SK-N-SH (cell line): ENCODE measurements at regions not wholly inside any gene's neighbourhood (a gene's known extent, or its start where the extent isn't known, plus 50 kb on each side); places are given as distances from the start of the nearest gene placed in this dataset.

Experiments used
- CTCF ChIA-PET: fragments of 300-600, 350-600 bp; formaldehyde crosslinking; extraction: SDS; loops from one replicate; lab custom pipeline; 2021; lab: Yijun Ruan, JAX
- POLR2A ChIA-PET: fragments of 350-600 bp; sonication (Branson Sonifier 250); formaldehyde crosslinking; extraction: SDS; loops from one replicate; lab custom pipeline; 2020; ENCODE audit warnings: antibody characterized with exemption, inconsistent platforms; lab: Yijun Ruan, JAX
- DNase-seq: peaks from one replicate; pipeline ENCODE4 v3.0.0; 2012
- H2AFZ ChIP-seq: fragments of 200-600 bp; sonication (generic); 2 replicates; pipeline ENCODE4 v1.8.1; 2016; ENCODE audit warnings: antibody characterized with exemption, mild to moderate bottlenecking, low read depth
- H3F3A ChIP-seq: fragments of 200-600 bp; sonication (generic); replicated peaks from 2 replicates; pipeline ENCODE3; 2016; ENCODE audit warnings: antibody characterized with exemption, mild to moderate bottlenecking; ENCODE audit not compliant: insufficient read depth
- H3K27ac ChIP-seq, 2 experiments: fragments of 200-500 bp in 1 of 2; fragments of 200-600 bp in 1 of 2; sonication (Bioruptor generic) in 1 of 2; sonication (generic), shearing (Covaris generic) in 1 of 2; 2 replicates each; pipeline versions ENCODE4 v1.5.1 to v1.6.1; 2014 to 2016; ENCODE audit warnings: low read depth in 2 of 2, inconsistent platforms in 1 of 2, low read length in 1 of 2, mild to moderate bottlenecking in 1 of 2, mixed read lengths in 1 of 2
- H3K27me3 ChIP-seq: fragments of 200-600 bp; sonication (generic), shearing (Covaris generic); 2 replicates; pipeline ENCODE4 v1.6.1; 2016; ENCODE audit warnings: mixed run types; ENCODE audit not compliant: insufficient read depth
- H3K36me3 ChIP-seq, 2 experiments: fragments of 200-500 bp in 1 of 2; fragments of 200-600 bp in 1 of 2; sonication (Bioruptor generic) in 1 of 2; sonication (generic) in 1 of 2; replicated peaks in 1 of 2; 2 replicates each; pipeline versions ENCODE3 to v1.5.1; 2014 to 2016; ENCODE audit warnings: low read length in 1 of 2, mild to moderate bottlenecking in 1 of 2; ENCODE audit not compliant: insufficient read depth in 2 of 2, control insufficient read depth in 1 of 2
- H3K4me1 ChIP-seq, 2 experiments: fragments of 200-500 bp in 1 of 2; fragments of 200-600 bp in 1 of 2; sonication (Bioruptor generic) in 1 of 2; sonication (generic), shearing (Covaris generic) in 1 of 2; 2 replicates each; pipeline versions ENCODE4 v1.5.1 to v1.6.1; 2014 to 2016; ENCODE audit warnings: low read depth in 1 of 2, low read length in 1 of 2, mixed run types in 1 of 2; ENCODE audit not compliant: insufficient read depth in 2 of 2, control insufficient read depth in 1 of 2
- H3K4me2 ChIP-seq: fragments of 200-600 bp; sonication (generic), shearing (Covaris generic); 2 replicates; pipeline ENCODE4 v1.6.1; 2017; ENCODE audit warnings: mixed run types
- H3K4me3 ChIP-seq, 2 experiments: fragments of 200-500 bp in 1 of 2; fragments of 200-600 bp in 1 of 2; sonication (Bioruptor generic) in 1 of 2; sonication (generic), shearing (Covaris generic) in 1 of 2; 2 replicates each; pipeline versions ENCODE4 v1.5.1 to v1.8.1; 2014 to 2016; ENCODE audit warnings: low read depth in 2 of 2, inconsistent platforms in 1 of 2, low read length in 1 of 2, mild to moderate bottlenecking in 1 of 2, mixed read lengths in 1 of 2, moderate library complexity in 1 of 2
- H3K79me2 ChIP-seq: fragments of 200-600 bp; sonication (generic); 2 replicates; pipeline ENCODE4 v1.8.1; 2017; ENCODE audit warnings: mild to moderate bottlenecking; ENCODE audit not compliant: insufficient read depth
- H3K9ac ChIP-seq: fragments of 200-600 bp; sonication (generic); 2 replicates; pipeline ENCODE4 v1.6.1; 2017; ENCODE audit warnings: mixed run types
- H3K9me2 ChIP-seq: fragments of 200-600 bp; sonication (generic); 2 replicates; pipeline ENCODE4 v1.6.1; 2017; ENCODE audit warnings: mixed run types
- H3K9me3 ChIP-seq: fragments of 200-600 bp; sonication (generic); 2 replicates; pipeline ENCODE4 v1.6.1; 2017; ENCODE audit warnings: mixed run types, mild to moderate bottlenecking, moderate library complexity
- H4K20me1 ChIP-seq: fragments of 200-600 bp; sonication (generic); 2 replicates; pipeline ENCODE4 v1.6.1; 2017; ENCODE audit warnings: mild to moderate bottlenecking, mixed run types; ENCODE audit not compliant: insufficient read depth
- CHD2 ChIP-seq: fragments of 150-350 bp; IDR thresholded peaks from 2 replicates; pipeline ENCODE4 v1.6.1; 2018; ENCODE audit warnings: low read length; ENCODE audit not compliant: partially characterized antibody
- GABPA ChIP-seq: IDR thresholded peaks from 2 replicates; pipeline ENCODE4 v1.4.0; 2012; ENCODE audit warnings: low read depth, mild to moderate bottlenecking
- GATA2 ChIP-seq: sonication (generic); formaldehyde crosslinking; IDR thresholded peaks from 2 replicates; pipeline ENCODE4 v1.5.0; 2020; ENCODE audit warnings: mild to moderate bottlenecking, missing genetic modification reagents
- MXI1 ChIP-seq: IDR thresholded peaks from 2 replicates; pipeline ENCODE4 v1.6.1; 2012; ENCODE audit warnings: mild to moderate bottlenecking, low read depth, low read length, improper control_type of control experiment
- NRF1 ChIP-seq: IDR thresholded peaks from 2 replicates; pipeline ENCODE4 v1.6.1; 2012; ENCODE audit warnings: low read depth, mild to moderate bottlenecking, low read length
- POLR2AphosphoS5 ChIP-seq: IDR thresholded peaks from 2 replicates; pipeline ENCODE4 v1.6.1; 2012; ENCODE audit warnings: low read depth, low read length
- RCOR1 ChIP-seq: fragments of 150-350 bp; IDR thresholded peaks from 2 replicates; pipeline ENCODE4 v1.6.1; 2017; ENCODE audit warnings: antibody characterized with exemption, low read length
- SIN3A ChIP-seq: IDR thresholded peaks from 2 replicates; pipeline ENCODE4 v1.6.1; 2012; ENCODE audit warnings: low read depth, mild to moderate bottlenecking, low read length, moderate library complexity, borderline replicate concordance
- SMC3 ChIP-seq: IDR thresholded peaks from 2 replicates; pipeline ENCODE4 v1.6.1; 2012; ENCODE audit warnings: low read depth, low read length, improper control_type of control experiment
- YY1 ChIP-seq: IDR thresholded peaks from 2 replicates; pipeline ENCODE4 v1.4.0; 2012; ENCODE audit warnings: low read depth, mild to moderate bottlenecking
- WGBS: methylation state at CpG from one replicate; pipeline ENCODE4 v1.1.6; 2017; ENCODE audit warnings: low lambda C conversion rate; 5-methylcytosine and 5-hydroxymethylcytosine counted together
- TF ChIP-seq, protein P1 (sequence below): fragments of 150-350 bp; IDR thresholded peaks from 2 replicates; pipeline ENCODE4 v1.6.1; 2016; ENCODE audit warnings: mild to moderate bottlenecking, low read depth, low read length
- TF ChIP-seq, protein P2 (sequence below): IDR thresholded peaks from 2 replicates; pipeline ENCODE4 v1.6.1; 2012; ENCODE audit warnings: mild to moderate bottlenecking, low read depth, low read length, moderate library complexity
- TF ChIP-seq, protein P3 (sequence below): fragments of 200-600 bp; sonication (generic); IDR thresholded peaks from 2 replicates; pipeline ENCODE4 v1.6.1; 2017; ENCODE audit warnings: antibody characterized with exemption, mild to moderate bottlenecking, moderate library complexity

DNA sequence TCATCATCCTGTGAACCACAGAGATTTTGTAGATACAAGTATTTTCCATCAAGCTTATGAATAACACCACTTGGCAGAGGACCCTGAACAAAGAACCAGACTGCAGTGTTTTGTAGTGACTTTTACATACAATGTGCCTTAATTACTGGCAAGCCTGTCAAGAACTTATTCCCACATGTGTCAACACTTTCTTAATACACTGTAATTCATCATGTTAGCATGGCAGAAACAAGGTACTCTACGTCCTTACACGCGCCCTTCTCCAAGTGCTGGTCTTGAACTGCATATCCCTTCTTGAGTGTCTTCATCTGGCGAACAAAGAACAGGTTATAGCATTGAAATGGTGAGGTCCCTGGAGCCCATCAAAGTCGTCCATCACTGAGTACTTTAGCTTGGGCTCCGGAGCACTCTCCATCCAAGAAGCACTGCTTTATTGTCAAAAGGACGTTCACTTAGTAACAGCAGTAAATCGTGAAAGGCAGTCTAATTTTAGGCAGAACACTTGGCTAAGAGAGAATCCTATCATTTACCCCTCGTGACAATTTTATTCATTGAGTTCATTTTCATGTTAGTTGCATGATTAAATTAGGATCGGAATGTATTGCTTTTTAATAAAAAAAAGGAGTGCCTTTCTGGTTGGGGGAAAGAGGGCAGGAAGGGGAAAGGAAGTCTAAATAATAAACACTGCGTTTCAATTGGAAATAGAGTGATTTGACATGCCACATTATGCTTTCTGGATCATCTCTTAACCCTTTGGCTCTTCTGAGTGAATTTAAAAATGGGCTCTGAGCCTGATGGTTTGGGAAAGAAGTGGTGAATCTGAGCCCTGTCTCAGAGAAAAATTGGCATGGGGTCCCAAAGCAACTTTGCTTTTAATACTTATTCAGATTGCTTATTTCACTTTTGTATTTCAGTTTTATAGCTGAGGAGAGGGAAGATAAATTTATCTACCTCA, 376.1 kb downstream of the DLEU7 start:
- Histone ChIP-seq H3K9me2 (no peaks in the 10 kb centered on the region), H3K4me3 (no peak overlapping the region)
- TF ChIP-seq, protein P1, sequence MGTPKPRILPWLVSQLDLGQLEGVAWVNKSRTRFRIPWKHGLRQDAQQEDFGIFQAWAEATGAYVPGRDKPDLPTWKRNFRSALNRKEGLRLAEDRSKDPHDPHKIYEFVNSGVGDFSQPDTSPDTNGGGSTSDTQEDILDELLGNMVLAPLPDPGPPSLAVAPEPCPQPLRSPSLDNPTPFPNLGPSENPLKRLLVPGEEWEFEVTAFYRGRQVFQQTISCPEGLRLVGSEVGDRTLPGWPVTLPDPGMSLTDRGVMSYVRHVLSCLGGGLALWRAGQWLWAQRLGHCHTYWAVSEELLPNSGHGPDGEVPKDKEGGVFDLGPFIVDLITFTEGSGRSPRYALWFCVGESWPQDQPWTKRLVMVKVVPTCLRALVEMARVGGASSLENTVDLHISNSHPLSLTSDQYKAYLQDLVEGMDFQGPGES: no peak
- no peak for TF ChIP-seq SIN3A
- TF ChIP-seq CHD2: no peak
- no peak for TF ChIP-seq YY1
- no peak for TF ChIP-seq MXI1
- no peak for TF ChIP-seq GABPA
- TF ChIP-seq, protein P2, sequence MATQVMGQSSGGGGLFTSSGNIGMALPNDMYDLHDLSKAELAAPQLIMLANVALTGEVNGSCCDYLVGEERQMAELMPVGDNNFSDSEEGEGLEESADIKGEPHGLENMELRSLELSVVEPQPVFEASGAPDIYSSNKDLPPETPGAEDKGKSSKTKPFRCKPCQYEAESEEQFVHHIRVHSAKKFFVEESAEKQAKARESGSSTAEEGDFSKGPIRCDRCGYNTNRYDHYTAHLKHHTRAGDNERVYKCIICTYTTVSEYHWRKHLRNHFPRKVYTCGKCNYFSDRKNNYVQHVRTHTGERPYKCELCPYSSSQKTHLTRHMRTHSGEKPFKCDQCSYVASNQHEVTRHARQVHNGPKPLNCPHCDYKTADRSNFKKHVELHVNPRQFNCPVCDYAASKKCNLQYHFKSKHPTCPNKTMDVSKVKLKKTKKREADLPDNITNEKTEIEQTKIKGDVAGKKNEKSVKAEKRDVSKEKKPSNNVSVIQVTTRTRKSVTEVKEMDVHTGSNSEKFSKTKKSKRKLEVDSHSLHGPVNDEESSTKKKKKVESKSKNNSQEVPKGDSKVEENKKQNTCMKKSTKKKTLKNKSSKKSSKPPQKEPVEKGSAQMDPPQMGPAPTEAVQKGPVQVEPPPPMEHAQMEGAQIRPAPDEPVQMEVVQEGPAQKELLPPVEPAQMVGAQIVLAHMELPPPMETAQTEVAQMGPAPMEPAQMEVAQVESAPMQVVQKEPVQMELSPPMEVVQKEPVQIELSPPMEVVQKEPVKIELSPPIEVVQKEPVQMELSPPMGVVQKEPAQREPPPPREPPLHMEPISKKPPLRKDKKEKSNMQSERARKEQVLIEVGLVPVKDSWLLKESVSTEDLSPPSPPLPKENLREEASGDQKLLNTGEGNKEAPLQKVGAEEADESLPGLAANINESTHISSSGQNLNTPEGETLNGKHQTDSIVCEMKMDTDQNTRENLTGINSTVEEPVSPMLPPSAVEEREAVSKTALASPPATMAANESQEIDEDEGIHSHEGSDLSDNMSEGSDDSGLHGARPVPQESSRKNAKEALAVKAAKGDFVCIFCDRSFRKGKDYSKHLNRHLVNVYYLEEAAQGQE: no peak
- TF ChIP-seq, protein P3, sequence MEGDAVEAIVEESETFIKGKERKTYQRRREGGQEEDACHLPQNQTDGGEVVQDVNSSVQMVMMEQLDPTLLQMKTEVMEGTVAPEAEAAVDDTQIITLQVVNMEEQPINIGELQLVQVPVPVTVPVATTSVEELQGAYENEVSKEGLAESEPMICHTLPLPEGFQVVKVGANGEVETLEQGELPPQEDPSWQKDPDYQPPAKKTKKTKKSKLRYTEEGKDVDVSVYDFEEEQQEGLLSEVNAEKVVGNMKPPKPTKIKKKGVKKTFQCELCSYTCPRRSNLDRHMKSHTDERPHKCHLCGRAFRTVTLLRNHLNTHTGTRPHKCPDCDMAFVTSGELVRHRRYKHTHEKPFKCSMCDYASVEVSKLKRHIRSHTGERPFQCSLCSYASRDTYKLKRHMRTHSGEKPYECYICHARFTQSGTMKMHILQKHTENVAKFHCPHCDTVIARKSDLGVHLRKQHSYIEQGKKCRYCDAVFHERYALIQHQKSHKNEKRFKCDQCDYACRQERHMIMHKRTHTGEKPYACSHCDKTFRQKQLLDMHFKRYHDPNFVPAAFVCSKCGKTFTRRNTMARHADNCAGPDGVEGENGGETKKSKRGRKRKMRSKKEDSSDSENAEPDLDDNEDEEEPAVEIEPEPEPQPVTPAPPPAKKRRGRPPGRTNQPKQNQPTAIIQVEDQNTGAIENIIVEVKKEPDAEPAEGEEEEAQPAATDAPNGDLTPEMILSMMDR: no peak
- no peak for TF ChIP-seq RCOR1
- no peak for TF ChIP-seq SMC3
- no peak for TF ChIP-seq GATA2 (CRISPR knock-in tag)
- TF ChIP-seq POLR2AphosphoS5: no peak
- TF ChIP-seq NRF1: no peak
- TF ChIP-seq, all 33 proteins: peak for 0
- H3K27ac ChIP-seq: no peak overlapping the region
- no peak overlapping the region for H2AFZ ChIP-seq
- no peaks in the 10 kb centered on the region for H3K9me3 ChIP-seq
- no peak overlapping the region for H3K4me2 ChIP-seq
- no peak for DNase-seq
- no peaks in the 10 kb centered on the region for H3K36me3 ChIP-seq
- H3K9ac ChIP-seq: no peak overlapping the region
- H3F3A ChIP-seq: no peaks in the 10 kb centered on the region
- H4K20me1 ChIP-seq: no peaks in the 10 kb centered on the region
- 68% methylated on average over 11 of the region's 11 CpGs for WGBS
- no peaks in the 10 kb centered on the region for H3K4me1 ChIP-seq
- ChIA-PET CTCF (interaction anchor here (1.0 to 1.1 kb wide), 2 partner anchors 27 to 444 kb away, joined by 3 read pairs; no protein-coding TSS in a partner anchor), POLR2A (no interaction called here)
- H3K27me3 ChIP-seq: no peaks in the 10 kb centered on the region
- H3K79me2 ChIP-seq: no peaks in the 10 kb centered on the region
